ENCODE measurements at regions not wholly inside any gene's neighbourhood (a gene's known extent, or its start where the extent isn't known, plus 50 kb on each side); places are given as distances from the start of the nearest gene placed in this dataset.

DNA sequence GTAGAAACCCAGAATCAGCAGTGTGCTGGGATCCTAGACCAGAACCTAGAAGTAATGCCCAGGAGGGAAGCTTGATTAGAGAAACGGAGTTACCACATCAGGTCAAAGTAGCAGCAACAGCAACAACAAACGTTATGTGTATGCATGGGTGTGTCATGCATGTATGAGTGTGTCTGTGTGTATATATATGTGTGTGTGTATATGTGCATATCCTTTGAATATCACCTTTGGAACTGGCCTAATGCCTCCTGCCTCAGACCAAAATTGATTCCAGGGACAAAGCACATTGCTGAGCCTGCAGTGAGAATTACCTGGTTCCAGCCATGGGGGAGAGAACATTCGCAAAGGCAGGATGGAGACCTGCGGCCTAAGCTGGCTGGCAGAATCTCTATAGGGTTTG, 55.9 kb downstream of the MAP10 start:
- TF ChIP-seq, protein P1, sequence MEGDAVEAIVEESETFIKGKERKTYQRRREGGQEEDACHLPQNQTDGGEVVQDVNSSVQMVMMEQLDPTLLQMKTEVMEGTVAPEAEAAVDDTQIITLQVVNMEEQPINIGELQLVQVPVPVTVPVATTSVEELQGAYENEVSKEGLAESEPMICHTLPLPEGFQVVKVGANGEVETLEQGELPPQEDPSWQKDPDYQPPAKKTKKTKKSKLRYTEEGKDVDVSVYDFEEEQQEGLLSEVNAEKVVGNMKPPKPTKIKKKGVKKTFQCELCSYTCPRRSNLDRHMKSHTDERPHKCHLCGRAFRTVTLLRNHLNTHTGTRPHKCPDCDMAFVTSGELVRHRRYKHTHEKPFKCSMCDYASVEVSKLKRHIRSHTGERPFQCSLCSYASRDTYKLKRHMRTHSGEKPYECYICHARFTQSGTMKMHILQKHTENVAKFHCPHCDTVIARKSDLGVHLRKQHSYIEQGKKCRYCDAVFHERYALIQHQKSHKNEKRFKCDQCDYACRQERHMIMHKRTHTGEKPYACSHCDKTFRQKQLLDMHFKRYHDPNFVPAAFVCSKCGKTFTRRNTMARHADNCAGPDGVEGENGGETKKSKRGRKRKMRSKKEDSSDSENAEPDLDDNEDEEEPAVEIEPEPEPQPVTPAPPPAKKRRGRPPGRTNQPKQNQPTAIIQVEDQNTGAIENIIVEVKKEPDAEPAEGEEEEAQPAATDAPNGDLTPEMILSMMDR (IDR thresholded peaks at IDR 0.05), result no peak
- TF ChIP-seq POLR2AphosphoS5 (IDR thresholded peaks at IDR 0.05), result no peak
- no peak for TF ChIP-seq EP300 (IDR thresholded peaks at IDR 0.05)

Measured in suprapubic skin (tissue), 4 donors.